Activated CD8-positive, alpha-beta memory T cell treated with anti-CD3 and anti-CD28 coated beads for 48 hours (primary cell): ENCODE measurements at regions not wholly inside any gene's neighbourhood (a gene's known extent, or its start where the extent isn't known, plus 50 kb on each side); places are given as distances from the start of the nearest gene placed in this dataset.

ENCODE experiments used
- DNase-seq, 3 experiments: peaks; one replicate each; pipeline ENCODE4 v3.0.0-alpha.2; 2020; ENCODE audit warnings: low read depth in 2 of 3, low spot score in 2 of 3

DNA sequence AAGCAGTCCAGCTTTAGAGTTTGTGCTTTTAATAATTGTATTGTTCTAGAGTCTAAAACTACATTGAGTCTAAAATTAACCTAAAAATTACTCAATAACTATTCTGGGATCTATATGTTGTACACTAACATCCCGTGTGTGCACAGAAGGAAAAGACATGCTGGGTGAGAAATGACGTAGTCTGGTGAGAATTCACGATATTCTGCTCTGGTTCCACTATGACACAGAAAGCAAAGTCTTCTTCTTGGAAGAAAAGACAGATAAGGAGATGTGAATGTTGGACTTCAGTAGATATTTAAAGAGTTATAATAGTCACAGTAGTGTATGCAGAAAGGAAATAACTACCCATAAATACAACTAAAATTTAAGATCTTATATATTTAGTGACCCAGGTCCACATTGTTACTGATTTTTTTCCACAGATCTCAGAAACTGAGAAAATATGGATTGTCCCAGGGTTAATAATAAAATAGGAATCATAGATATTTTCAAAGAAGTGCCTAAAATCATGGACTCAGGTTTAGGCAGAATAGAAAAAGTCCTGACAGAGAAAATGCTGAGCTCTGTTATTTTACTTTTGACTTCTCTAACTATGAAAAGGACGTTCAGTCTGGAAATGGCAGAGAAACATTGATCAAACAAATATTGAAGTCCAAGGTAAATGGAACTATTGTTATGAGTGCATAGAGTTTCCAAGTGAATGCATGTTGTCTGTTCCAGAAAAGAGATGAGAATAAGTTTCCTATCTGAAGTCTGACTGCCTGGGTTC is 170.7 kb downstream of the ANKRD50 start:
- DNase-seq: no peak

DNA sequence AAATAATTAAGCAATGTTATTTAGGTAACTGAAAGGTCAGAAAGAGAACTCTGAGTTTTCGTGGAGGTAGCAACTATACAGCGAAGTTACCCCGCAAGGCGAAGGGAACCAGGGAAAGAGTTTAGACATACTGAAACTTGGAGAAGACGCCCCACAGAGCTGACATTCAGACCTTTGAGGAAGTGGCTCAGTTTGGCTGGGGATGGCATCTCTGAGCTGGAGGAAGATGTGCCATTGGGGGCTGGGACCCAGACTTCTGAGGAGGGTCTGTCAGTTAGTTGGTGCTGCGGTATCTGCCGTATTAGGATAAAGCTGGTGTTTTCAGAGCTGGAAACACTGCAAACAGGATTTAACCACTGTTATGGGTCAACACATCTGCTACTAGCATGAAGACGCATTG is 156.6 kb downstream of the ANKRD50 start:
- no peak for DNase-seq

DNA sequence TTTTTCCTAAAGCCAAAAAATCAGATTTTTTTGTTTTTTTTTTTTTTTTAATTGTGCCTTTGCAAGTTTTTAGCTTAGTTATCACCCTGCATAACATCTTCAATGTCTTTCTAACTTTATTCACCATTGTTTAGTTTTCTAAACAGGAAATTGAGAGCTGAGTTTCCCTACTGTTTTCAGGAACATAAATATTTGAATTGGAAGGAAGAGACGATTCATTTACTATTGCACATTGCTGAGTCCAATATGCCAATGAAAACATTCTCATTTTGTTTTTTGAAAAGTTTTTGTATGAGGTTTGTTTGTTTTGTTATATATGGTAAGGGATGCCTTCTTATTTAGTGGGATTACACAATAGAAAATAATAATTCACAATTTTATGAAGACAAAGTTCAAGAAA is 148.4 kb downstream of the ANKRD50 start:
- DNase-seq: no peak

DNA sequence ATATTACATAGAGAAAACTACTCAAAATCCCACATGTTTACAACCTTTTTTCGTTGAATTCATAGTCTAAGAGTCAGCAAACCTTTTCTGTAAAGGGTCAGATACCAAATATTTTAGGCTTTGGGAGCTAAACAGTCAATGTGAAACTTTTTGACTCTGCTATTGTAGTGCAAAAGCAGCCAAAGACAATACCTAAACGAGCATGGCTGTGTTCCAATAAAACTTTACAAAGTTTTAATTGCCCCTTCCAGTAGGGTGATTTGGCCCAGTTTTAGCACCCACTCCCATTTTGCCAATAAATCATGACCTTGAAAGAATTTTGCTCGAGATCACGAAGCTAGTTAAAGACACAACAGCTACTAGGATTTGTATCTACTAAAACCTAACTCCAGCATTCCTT is 147.2 kb downstream of the ANKRD50 start:
- DNase-seq: no peak

DNA sequence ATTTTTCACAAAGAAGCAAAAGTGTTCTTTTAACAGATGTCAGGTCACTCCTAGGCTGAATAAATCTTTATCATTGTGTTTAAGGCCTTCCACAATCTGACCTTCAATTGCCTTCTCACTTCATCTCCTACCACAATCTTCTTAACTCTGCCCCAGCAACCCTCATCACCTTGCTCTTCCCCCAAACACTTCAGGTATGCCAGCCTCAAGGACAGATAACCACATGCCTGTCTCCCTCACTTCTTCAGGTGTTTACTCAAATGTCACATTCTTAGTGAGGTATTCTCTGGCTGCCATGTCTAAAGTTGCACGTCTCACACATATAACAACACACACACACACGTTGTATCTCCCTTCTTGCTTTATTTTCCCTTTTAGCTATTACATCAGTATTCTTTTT is 146.5 kb downstream of the ANKRD50 start:
- DNase-seq: no peak

DNA sequence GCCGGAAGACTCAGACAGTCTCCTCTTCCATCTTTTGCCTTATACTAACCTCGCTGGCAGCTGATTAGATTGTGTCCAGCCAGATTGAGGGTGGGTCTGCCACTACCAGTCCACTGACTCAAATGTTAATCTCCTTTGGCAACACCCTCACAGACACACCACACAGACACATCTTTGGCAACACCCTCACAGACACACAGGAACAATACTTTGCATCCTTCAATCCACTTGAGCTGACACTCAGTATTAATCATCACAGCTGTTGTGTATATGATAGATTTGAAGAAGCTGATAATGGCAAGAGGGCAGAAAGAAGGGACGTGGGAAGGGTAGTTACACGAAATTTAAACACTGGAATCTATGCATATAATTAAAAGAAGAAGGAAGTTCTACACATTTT is 139.5 kb downstream of the ANKRD50 start:
- DNase-seq: no peak

DNA sequence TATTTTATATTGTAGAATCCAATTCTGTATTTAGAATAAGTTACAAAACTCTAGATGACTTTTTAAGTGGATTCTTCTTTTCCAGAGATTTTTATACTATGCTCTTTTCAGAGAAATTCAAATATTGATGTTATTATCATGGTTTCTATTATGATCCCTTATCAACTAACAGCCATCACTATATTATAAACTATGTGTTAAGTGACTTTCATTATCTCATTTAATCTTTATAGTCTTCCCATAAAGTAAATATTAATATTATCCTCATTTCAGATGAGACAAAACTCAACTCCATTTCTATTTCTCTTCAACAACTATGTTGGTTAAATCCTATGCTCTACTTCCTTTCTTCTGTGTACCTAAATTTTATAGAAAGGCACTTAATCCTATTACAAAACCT is 132.6 kb downstream of the ANKRD50 start:
- no peak for DNase-seq

DNA sequence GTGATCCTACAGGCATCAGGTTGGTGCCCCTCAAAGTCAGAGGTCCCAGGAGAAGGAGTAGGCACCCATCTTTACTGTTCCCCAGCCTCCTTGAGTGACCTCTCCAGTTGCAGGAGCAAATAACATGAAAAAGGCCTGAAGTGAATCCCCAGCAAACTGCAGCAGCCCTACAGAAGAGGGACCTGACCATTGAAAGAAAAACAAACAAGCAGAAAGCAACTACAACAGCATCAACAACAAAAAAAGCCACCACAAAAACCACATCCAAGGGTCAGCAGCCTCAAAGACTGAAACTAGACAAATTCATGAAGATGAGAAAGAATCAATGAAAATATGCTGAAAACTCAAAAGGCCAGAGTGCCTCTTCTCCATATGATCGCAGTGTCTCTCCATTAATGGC is 128.7 kb downstream of the ANKRD50 start:
- no peak for DNase-seq

DNA sequence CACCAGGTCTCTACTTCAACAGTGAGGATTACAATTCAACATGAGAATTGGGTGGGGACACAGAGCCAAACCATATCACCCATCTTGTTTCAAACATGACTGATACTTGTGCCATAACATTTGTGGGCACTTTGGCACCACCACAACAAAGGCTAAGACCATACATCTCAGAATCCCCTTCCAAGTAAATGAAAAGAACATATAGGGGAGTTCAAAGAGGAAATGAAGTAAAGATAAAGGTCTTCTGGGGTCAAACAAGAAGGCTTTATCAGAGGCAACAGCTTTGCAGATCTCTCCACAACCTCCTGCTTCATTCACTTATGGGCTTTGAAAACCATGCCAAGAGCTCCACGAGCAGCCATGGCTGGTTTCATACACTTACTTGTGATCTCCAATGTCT is 122.7 kb downstream of the ANKRD50 start:
- no peak for DNase-seq

DNA sequence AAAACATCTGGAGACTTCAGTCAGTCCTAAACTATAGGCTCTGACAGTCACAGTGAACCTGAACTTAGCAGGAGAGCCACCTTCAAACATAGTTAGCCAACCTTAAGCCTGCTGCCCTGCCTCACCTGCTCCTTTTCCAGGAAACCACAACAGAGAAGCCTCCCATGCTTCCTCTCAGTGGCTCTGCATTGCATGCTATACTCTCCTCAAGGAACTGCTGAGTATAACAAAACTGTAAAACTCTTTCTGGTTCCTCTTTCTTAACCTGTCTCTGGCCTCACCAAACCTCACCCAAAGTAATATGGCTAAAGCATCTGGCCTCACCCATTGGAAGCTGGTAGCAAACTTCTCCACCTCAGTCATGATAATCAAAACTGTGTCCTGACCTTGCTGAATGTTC is 122.1 kb downstream of the ANKRD50 start:
- no peak for DNase-seq

DNA sequence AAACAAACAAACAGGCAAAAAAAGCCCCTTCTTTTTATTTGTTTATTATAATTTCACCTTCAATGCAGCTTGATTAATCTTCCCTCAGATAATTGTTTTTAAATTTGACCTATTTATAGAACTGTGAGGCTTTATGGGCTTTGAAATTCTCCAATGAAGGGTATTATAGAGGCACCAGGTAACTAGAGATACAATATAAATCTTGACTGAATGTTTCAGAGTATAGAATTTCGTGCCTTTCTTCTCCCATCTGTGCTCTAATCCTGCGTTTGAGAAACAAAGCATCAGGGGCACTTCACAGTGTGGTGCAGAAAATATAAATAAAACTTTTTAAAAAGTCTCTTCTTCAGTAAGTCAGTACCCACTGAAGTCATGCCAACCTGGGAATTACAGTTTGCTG is 120.9 kb downstream of the ANKRD50 start:
- DNase-seq: no peak

DNA sequence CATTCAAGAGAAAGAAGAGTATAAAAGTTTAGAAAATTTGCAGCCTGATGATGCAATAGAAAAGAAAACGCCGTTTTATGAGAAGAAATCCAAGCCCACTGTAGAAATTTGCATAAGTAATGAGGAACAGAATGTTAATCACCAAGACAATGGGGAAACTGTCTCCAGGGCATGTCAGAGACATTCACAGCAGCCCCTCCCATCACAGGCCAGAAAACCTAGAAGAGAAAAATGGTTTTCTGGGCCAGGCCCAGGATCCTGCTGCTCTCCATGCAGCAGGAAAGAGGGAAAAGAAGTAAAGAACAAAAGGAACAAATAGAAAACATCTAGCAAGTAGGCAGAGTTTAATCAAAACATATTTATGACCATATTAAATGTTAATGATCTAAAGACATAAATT is 119.0 kb downstream of the ANKRD50 start:
- no peak for DNase-seq

DNA sequence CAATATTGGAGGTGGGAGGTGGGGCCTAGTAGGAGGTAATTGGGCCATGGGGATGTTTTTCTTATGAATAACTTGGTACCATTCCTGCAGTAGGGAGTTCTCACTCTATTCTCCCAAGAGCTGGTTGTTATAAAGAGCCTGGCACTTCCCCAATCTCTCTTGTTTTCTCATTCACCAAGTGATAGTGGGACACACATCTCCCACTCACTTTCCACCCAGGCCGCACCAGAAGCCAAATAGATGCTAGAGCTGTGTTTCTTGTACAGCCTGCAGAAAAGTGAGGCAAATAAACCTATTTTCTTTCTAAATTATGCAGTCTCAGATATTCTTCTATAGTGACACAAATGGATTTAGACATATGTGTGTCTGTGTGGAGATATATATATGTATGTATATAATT is 117.6 kb downstream of the ANKRD50 start:
- no peak for DNase-seq

DNA sequence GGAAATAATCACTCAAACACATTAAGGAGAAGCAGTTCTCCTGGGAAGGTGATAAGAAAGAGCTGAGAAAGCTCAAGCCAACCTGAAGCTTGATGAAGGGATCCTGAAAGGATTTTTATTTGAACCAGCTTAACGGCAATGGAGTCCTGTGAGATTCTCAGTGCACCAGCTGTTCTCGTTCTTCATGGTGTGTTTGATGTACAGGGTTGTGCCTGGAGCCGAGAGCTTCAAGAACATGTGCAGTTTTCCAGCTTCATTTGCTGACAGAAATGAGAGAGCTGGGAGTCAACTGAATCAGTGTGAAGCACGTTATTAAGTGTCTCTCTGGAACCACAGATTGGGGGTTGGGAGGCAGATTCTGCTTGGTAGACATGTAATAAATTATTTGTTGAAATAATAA is 115.7 kb downstream of the ANKRD50 start:
- no peak for DNase-seq

DNA sequence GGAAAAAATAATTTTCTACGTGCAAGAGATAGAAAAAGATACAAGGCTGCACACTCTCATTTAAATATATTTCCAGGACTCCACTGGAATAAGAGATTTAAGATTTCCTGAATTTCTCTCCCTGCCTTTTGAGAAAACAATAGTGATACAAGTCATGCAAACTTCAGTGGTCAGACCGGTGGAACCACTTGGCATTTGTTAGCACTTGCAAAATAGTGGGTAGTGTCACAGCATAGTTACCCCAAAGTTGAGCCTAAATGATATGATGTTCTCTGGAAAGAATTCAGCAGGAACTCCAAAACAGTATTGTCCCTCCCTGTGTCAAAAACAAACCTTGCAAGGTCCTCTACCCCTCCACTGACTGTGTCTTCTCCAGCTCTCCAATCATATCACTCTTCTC is 102.3 kb downstream of the ANKRD50 start:
- no peak for DNase-seq
